HEK293 (cell line): ENCODE measurements at regions not wholly inside any gene's neighbourhood (a gene's known extent, or its start where the extent isn't known, plus 50 kb on each side); places are given as distances from the start of the nearest gene placed in this dataset.

Source experiments
- KLF16 ChIP-seq: fragments of 450-650 bp; formaldehyde crosslinking; IDR thresholded peaks from 2 replicates; pipeline ENCODE4 v1.5.1; 2017; ENCODE audit warnings: missing biosample characterization, missing genetic modification characterization
- KLF9 ChIP-seq: fragments of 450-650 bp; formaldehyde crosslinking; IDR thresholded peaks from 2 replicates; pipeline ENCODE4 v1.5.1; 2016; ENCODE audit warnings: missing biosample characterization, missing genetic modification characterization, low read depth
- TF ChIP-seq, protein P1 (sequence below): fragments of 450-650 bp; formaldehyde crosslinking; IDR thresholded peaks from 2 replicates; pipeline ENCODE4 v1.5.1; 2016; ENCODE audit warnings: missing biosample characterization, missing genetic modification characterization, low read depth

DNA sequence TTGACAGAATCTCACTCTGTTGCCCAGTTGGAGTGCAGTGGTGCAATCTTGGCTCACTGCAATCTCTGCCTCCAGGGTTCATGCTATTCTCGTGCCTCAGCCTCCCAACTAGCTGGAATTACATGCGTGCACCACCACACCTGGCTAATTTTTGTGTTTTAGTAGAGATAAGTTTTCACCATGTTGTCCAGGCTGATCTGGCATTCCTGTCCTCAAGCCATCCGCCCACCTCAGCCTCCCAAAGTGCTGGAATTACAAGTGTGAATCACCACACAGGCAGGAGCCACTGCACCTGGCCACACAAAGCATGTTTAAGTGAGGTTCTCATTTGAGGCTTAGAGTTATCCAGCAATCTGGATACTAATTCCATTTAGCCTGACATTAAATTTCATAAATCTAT lies 180.9 kb upstream of the GRID2 start:
- TF ChIP-seq, protein P1, sequence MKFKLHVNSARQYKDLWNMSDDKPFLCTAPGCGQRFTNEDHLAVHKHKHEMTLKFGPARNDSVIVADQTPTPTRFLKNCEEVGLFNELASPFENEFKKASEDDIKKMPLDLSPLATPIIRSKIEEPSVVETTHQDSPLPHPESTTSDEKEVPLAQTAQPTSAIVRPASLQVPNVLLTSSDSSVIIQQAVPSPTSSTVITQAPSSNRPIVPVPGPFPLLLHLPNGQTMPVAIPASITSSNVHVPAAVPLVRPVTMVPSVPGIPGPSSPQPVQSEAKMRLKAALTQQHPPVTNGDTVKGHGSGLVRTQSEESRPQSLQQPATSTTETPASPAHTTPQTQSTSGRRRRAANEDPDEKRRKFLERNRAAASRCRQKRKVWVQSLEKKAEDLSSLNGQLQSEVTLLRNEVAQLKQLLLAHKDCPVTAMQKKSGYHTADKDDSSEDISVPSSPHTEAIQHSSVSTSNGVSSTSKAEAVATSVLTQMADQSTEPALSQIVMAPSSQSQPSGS, result no peak
- TF ChIP-seq KLF16 (no peak), KLF9 (tag by site-specific recombination) (no peak)
